SK-N-SH treated with all-trans-retinoic acid at 6 μM for 48 hours (cell line): ENCODE measurements at regions not wholly inside any gene's neighbourhood (a gene's known extent, or its start where the extent isn't known, plus 50 kb on each side); places are given as distances from the start of the nearest gene placed in this dataset.

ENCODE experiments used
- ARNTL ChIP-seq: fragments of 450-650 bp; formaldehyde crosslinking; IDR thresholded peaks from 2 replicates; pipeline ENCODE4 v1.5.0; 2020; ENCODE audit warnings: low read depth, mild to moderate bottlenecking, moderate library complexity, borderline replicate concordance
- CREB5 ChIP-seq: fragments of 250-450 bp; sonication (Bioruptor Pico); IDR thresholded peaks from 2 replicates; pipeline ENCODE4 v1.5.1; 2020; ENCODE audit warnings: low read depth, mild to moderate bottlenecking, moderate library complexity
- GLIS3 ChIP-seq: fragments of 250-450 bp; sonication (Bioruptor Pico); IDR thresholded peaks from 2 replicates; pipeline ENCODE4 v1.5.0; 2020; ENCODE audit warnings: mild to moderate bottlenecking, moderate library complexity
- PATZ1 ChIP-seq: fragments of 250-450 bp; sonication (Bioruptor Pico); IDR thresholded peaks from 2 replicates; pipeline ENCODE4 v1.8.0; 2020; ENCODE audit warnings: mild to moderate bottlenecking, moderate library complexity, borderline replicate concordance
- PPARA ChIP-seq: fragments of 250-450 bp; sonication (Bioruptor Pico); IDR thresholded peaks from 2 replicates; pipeline ENCODE4 v1.5.0; 2020; ENCODE audit warnings: mild to moderate bottlenecking, borderline replicate concordance
- RARB ChIP-seq: fragments of 250-450 bp; sonication (Bioruptor Pico); IDR thresholded peaks from 2 replicates; pipeline ENCODE4 v1.8.0; 2021; ENCODE audit warnings: mild to moderate bottlenecking, moderate library complexity
- SNAI2 ChIP-seq: fragments of 250-450 bp; sonication (Bioruptor Pico); IDR thresholded peaks from 2 replicates; pipeline ENCODE4 v1.5.0; 2020; ENCODE audit warnings: mild to moderate bottlenecking, moderate library complexity
- TCF4 ChIP-seq: fragments of 250-450 bp; sonication (Bioruptor Pico); IDR thresholded peaks from 2 replicates; pipeline ENCODE4 v1.8.0; 2021; ENCODE audit warnings: mild to moderate bottlenecking, moderate library complexity, borderline replicate concordance
- TSHZ2 ChIP-seq: fragments of 250-450 bp; sonication (Bioruptor Pico); IDR thresholded peaks from 2 replicates; pipeline ENCODE4 v1.5.0; 2020; ENCODE audit warnings: mild to moderate bottlenecking, moderate library complexity
- ZNF70 ChIP-seq: fragments of 450-650 bp; formaldehyde crosslinking; IDR thresholded peaks from 2 replicates; pipeline ENCODE4 v1.5.0; 2020; ENCODE audit warnings: mild to moderate bottlenecking, moderate library complexity

- TF ChIP-seq GLIS3 (CRISPR knock-in tag), result no peak
- TF ChIP-seq SNAI2 (CRISPR knock-in tag), result no peak
- no peak for TF ChIP-seq PATZ1
- no peak for TF ChIP-seq RARB (CRISPR knock-in tag)
- TF ChIP-seq TSHZ2 (CRISPR knock-in tag), result no peak
- no peak for TF ChIP-seq PPARA (CRISPR knock-in tag)
- no peak for TF ChIP-seq CREB5 (CRISPR knock-in tag)
- no peak for TF ChIP-seq ARNTL (CRISPR knock-in tag)
- no peak for TF ChIP-seq TCF4 (CRISPR knock-in tag)
- TF ChIP-seq ZNF70 (CRISPR knock-in tag), result no peak
Measured at GRCh38 chr2:14127765-14128164, 504.8 kb upstream of the LRATD1 start.
